ENCODE measurements at regions not wholly inside any gene's neighbourhood (a gene's known extent, or its start where the extent isn't known, plus 50 kb on each side); places are given as distances from the start of the nearest gene placed in this dataset.

- TF ChIP-seq CTCF (IDR thresholded peaks at IDR 0.05) = no peak
- TF ChIP-seq POLR2A (IDR thresholded peaks at IDR 0.05) = no peak
Measured at GRCh38 chr14:94922595-94923239, 152.8 kb upstream of the GSC start.

Measured in right lobe of liver (tissue), 4 donors.